SHP77 (cell line): ENCODE measurements at regions not wholly inside any gene's neighbourhood (a gene's known extent, or its start where the extent isn't known, plus 50 kb on each side); places are given as distances from the start of the nearest gene placed in this dataset.
"Not testable (repeated sequence)": the region's sequence is repeated elsewhere in the genome, so short reads cannot be mapped to it uniquely, and the experiment has no call there.

Experiments used
- DNase-seq, 2 experiments: peaks; one replicate each; lab custom pipeline; 2025; lab: John Stamatoyannopoulos, UW

DNA sequence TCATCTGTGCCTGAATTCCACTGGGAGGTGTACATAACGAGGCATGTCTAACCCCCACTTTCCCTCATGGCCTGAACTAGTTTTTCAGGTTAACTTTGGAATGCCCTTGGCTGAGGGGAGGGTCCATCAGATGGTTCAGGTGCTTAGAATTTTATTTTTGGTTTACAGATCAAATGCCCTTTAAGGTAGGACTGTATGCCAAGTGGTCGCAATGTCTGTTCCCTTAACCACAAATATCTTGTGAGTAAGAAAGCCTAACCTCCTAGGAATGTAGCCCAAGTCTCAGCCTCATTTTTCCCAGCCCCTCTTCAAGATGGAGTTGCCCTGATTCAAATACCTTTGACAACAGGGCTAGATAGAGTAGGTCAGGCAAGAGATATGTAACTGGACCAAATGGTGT lies 78.4 kb downstream of the RNASET2 start:
- no peak for DNase-seq

DNA sequence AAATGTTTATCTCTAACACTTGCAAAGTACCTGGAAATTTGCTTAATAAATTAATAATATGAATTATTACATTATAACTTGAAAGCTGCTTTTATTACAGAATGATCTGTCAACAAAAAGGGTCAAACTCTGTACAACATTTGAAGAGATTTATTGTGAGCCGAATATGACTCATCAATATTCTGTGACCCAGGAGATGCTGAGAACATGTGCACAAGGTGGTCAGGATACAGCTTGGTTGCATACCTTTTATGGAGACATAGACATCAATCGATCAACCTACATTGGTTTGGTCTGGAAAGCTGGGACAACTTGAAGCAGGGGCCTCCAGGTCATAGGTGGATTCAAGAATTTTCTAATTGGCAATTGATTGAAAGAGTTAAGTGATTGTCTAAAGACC lies 79.0 kb downstream of the RNASET2 start:
- DNase-seq: no peak

DNA sequence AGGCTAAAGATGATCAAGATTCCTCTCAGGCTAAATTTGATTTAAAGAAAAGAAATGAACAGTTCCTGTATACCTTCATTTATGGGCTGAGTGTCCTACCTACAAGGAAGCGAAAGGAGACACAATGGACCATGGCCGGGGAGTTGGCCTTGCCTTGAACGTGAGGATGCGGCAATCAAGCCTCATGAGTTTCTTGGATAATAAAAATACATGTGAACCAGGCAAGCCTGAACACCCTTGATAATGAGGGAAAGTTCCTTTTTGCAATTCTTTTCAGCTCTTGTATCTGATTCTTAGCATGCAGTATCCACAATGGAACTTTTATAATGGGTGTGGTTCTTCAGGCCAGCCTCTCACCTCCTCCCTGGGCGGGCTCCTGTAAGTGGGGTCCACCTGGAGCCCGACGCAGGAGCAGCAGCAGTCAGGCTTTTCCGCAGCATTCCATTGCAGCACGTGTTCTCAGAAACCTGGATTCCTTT lies 83.8 kb downstream of the RNASET2 start:
- no peak for DNase-seq

DNA sequence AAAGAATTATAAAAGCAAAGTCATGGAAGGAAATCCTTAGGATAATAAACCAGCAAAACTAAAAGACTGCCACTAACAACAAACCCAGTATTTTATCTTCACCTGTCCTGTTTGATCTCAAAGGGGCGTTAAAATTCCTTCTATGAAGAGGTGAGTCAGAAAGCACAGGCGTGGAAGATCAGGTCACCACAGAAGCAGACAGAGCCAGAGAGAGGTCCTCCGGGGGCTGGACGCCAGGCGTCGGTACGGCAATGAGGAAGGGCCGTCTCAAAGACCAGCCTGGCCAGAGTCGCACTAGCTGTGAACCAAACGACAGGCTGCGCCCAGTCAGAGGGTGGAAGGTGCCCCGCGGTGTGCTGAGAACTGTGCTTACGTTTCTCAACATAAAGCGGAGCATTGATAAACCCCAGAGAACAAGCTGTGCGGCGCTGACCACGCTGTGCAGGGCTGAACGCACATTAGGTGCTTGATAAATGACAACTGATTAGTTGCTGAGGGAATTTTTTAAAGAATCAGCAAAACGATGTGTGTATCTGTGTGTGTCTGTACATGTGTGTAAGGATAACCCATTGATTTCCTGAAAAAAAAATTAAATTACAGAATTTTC lies 85.6 kb downstream of the RNASET2 start:
- no peak for DNase-seq

DNA sequence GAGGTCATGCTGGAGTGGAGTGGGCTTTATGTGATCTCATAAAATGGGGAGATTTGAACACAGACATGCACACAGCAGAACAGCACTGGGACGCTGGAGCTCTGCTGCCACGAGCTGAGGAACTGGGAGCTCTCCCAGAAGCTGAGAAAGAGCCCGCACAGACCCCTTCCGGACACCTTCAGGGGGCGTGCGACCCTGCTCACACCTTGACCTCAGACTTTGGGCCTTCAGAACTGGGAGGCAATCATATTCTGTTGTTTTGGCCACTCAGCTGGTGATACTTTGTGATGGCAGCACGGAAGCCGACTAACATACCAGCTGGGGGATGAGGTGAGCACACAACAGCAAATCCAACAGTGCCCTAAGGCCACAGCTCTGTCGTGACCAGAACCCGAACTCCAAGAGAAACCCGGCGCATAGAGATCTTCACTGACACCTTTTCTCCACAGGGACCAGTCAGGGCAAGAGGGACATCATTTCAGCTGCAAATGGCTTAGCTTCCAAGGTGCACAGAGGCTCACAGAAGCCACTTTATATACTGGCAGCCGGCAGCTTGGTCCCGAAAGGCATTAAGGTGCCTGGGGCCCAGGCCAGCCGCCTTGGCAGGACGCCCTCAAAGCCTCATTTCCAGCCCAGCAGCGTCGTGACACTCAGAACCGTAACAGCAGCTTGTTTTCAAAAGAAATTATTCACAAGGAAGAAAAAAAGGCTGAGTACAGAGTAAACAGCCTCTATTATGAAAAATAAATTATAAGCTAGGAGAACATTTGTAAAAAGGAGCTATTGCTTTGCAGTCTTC lies 89.3 kb downstream of the RNASET2 start:
- no peak for DNase-seq

DNA sequence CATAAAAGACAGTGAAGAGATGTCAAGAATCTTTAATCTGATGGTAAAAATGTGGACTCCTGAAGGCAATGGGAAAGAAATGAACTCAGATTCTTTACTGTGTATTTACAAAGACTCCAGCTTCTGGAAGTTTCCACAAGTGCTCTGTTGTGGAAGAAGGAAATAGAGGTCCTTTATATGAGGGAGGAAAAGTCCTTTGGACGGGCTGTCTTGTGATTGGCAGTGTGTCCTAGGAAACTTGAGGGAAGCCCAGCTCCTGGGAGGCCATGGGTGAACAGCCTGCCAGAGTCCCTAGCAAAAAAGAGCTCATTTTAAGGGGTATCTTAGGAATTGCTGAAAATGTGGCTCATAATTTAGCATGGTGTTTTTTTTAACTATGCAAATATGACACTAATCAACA lies 92.0 kb downstream of the RNASET2 start:
- no peak for DNase-seq

DNA sequence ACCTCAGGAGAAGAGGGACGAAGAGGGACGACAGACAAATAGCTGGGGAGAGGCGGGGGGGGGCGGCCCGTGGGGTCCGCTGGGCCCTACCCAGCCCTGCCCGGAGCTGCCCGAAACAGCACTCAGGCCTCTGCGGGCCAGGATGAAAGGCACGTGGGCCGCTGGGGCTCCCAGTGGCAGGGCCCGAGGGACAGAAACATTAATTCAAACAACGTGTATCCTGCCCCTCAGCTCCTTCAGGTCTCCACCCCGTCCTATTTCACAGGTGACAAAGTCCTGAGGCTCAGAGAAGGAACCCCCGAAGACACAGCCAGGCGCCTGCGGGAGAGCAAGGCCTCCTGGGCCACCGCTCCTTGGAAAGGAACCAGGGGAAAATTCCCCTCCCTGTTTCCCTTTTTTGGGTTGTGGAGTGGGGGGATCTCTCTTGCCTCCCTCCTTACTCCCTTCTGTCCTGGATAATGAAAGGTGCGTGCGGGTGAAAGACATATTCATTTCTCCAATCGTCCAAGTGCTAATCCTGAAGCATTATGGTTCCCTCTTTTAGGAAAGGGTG lies 93.3 kb downstream of the RNASET2 start:
- no peak for DNase-seq

DNA sequence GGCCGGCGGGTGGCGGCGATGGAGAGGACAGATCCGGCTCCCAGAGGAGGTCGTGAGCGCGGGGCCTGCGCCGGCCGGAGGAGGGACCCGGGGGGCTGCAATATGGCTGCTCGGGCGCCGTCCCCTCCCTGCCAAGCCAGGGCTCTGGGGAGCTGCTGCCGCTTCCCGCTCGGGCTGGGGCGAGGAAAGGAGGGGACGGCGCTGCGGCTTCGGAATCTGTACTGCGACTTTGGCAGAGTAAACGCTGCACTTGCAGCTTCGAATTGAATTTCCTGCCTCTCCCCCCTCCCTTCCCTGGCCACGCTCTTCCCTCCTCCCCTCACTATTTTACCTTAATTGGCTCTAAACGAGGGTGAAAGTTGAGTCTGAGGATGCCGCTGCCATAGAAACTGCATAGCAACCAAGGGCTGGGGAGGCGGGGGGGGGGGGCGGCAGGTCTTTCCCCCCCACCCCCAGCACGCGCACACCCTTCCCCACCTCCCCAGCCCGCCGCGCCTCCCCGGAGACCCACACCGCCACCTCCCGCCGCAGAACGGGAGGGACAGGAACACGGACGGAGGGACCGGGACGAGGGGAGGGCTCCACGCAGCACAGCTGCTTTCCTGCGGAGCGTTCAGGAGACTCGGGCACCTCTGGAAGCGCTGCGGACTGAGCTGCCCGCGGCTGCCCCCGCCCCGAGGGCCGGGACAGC lies 93.9 kb downstream of the RNASET2 start:
- DNase-seq: no peak

DNA sequence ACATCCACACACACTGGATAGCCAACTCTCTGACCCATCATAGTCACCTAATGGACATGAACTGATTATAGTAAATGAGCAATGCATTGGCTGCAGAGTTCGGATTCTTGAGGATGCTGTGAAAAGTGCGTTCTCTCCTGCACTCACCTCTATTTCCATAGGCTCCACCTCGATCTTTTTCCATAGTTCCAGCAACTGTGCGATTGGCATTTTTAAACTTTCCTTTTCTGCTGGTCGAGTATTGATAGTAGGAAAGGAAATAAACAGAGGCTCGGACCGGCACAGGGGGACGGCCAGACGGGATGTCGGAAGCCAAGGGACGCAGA lies 94.4 kb downstream of the RNASET2 start:
- DNase-seq: no peak

DNA sequence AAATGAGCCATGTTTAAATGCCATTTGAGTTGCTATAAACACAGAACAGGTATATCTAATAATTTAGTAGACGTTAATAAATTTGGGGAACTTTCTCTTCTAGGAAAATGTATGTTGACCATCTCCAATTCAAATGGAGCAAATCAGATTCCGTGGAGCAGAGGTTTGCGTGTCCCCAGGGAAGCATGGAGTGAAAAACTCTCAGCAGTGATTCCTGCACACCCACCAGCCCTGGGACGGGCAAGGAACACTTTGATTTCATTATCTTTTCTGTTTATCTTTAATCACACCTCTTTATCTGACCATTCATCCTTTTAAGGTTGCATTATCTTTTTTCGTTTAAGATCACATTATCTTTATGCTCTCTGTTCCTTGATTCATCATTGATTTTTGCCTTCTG lies 95.0 kb downstream of the RNASET2 start:
- no peak for DNase-seq

DNA sequence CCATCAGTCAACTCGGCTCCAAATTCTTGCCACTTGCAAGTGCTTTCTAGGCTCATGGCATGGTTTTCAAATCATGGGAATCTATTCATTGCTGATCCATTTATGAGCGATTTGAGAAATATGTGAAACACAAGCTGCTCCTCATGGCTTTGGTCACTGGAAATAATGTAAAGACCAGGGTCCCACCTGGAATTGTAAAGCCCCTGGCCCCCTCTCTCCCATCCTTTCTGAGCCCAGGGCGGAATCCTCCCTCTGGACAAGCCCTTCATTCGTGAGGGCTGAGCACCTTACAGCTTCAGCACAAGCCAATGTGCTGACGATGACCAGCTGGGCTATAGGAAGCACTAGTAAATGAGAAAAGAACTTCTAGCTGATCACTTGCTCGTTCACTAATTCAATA lies 96.0 kb downstream of the RNASET2 start:
- no peak for DNase-seq

DNA sequence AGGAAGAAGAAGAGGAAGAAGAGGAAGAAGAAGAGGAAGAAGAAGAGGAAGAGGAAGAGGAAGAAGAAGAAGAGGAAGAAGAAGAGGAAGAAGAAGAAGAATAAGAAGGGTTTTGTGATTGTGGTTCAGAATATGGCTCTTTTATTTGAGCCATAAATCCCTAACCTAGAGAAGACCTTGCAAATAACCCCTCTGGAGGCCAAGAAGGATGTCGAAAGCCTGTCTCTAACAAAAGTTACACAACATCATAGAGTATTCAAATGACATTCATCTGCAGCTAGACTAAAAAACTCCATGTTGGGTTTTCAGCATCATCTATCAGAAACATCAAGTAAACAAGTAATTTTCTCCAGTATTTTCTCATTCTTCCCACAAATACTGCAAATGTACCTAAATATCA lies 100.9 kb downstream of the RNASET2 start:
- DNase-seq: no peak

DNA sequence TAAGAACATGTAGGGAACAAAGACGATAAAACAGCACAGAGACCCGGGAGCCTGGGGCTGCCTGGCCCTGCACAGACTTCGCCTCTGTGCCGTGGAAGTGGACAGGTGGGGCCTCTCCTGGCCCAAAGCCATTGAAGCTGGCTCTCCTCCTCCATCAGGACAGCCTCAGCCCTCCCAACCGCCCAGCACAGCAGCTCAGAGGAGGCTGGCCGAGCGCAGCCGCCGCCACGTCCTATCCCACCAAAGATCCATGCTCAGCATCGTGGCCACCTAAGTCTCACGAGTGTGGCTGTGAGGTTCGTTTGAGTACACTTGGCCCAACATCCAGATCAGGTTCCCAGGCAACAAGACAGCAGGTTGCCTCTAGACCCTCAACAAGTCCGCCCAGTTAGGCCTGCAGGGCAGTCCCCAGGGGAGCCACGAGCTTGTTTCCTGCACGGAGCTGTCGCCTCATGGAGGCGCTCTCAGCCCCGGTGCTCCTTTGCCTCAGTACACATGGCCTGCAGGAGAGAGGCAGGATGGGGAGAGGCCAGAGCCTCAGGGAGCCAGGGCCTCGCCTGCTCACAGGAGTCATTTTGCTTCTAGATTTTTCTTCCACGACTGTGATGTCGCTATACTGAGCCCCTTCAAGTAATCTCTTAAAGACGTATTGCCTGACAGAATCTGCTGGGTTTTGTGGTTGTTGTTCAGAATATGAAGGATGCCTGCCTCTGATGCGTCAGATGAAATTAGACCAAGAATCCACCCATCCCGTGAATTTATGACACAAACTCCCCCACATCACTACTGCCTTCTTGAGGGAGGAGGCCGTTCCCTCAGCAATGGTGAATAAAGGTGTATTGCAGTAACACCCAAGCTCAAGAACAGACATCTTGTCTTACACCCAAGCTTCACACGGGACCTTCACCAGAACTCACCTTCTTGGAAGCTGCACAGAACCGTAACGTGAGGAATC lies 102.7 kb downstream of the RNASET2 start:
- no peak for DNase-seq

DNA sequence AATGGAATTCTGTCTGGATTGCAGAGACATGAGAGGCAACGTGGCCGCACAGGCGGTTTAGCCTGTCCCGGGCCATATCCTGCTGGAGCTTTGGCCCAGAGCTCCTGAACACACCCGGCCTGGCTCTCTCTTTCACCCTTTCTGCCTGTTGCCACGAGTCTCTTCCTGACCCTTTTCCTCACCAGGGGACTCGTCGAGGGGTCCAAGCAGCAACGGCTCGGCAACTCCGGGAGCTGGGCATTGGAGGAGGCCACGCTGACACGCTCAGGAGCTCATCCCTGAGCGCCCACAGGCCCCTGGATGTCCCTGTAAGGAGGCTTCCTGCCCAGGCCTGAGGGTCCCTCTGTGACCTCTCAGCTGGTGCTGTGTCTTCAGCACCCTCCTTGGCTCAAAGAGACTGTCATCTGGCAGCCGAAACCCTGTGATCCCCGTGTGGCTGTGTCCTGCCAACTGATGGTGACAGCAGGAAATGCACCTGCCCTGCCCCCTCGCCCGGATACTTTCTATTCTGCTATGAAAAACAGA lies 103.8 kb downstream of the RNASET2 start:
- no peak for DNase-seq

DNA sequence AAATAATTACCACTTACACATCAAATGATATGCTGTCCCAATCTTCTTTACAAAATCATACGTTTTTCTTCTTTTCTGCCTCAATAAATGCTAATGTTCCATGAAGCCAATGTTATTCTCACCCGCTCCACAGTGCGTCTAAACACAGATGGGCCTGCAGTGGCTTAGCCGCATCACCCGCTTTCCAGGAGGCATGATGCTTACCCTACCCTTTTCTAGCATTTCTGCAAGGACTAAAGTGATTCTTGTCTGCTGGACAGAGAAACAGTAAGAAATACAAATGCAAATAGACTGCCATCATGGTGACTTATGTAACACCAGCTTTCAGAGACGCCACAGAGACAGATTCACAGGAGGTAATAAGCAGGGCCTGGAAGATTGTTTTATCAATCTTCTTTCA lies 104.4 kb downstream of the RNASET2 start:
- no peak for DNase-seq

DNA sequence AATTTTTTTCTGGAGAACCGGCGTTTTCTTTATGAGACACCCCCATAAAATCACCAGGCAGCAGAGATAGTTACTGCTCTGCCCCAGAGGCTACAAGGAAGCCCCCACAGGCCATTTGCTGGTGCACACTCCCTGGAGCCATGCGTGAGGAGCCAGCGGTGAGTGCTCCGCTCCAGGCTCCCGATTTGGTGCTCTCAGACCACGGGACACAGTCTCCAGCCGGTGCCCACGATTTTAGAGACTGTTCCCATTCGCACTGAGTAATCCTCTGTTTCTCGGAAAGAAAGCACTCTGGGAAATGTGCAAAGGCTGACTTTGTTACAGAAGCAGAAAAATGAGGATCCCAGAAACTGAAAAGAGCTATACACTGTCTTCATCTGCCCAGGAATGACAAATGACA lies 104.9 kb downstream of the RNASET2 start:
- DNase-seq: no peak

DNA sequence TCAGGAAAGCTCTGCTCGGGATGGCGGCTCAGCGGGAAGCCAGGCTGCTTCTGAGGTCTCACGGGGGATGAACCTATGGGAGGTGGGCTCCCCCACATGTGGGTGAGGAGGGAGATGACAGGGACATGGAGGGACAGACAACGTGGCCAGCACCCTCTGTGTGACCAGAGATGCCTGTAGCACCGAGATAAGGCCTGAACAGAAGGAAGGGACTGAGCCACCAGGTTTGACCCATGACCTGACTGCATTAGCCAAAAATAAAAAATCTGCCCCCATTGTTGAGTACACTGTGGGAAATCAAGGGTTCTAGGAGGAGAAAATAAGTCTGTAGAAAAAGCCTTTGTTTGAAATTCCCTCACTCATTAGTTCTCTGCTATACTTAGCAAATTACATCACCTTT lies 105.7 kb downstream of the RNASET2 start:
- DNase-seq: no peak

DNA sequence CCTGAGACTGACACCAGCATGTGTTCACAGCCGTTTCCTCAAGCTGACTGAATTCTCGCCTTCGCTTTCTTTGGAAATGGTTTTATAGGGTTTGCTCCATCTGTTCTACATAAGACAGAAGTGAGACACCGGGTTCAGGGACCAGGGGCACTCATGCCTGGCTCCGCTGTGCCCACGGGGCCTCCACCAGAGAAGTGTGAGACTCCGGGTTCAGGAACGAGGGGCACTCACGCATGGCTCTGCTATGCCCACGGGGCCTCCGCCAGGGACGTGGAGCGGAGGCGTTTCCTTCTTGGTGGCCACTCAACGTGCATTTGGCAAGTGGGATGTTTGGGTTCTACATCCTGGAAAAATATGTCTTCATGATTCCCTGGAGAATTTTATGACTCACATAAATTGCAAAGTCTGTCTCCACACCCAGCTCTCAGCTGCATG lies 106.6 kb downstream of the RNASET2 start:
- no peak for DNase-seq

DNA sequence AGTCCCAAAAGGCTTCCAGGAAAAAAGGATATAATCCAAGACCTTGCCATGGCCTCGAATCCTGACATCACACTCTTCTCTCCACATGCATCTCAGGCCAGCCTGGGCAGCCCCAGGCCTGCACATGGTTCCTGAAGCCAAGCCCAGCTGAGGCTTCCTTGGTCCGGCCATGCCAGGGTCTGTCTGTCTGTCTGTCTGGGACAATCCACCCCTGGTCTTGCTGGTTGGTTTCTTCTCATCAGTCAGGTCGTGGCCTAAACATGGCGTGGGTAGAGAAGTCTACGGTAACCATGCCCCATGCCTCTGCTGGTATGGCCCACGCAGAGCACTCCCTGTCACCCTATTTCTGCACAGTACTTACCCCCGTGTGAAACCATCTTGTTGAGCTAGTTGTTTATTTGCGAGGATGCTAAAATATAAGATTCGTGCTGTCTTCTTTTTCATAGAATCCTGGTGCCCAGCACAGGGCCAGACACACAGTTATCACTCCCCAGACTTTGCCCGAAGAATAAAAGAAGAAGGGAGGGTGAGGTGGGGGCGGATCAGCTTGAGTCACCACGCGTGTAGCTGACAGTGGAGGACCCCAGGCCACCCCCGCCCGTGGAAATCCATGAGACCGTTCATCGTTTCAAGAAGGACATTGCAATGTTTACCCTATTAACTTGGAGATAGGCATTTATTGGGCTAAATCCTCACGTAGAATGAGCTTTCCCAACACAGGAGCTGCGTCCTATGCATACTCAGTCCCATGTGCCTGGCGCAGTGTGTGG lies 107.2 kb downstream of the RNASET2 start:
- DNase-seq: no peak

DNA sequence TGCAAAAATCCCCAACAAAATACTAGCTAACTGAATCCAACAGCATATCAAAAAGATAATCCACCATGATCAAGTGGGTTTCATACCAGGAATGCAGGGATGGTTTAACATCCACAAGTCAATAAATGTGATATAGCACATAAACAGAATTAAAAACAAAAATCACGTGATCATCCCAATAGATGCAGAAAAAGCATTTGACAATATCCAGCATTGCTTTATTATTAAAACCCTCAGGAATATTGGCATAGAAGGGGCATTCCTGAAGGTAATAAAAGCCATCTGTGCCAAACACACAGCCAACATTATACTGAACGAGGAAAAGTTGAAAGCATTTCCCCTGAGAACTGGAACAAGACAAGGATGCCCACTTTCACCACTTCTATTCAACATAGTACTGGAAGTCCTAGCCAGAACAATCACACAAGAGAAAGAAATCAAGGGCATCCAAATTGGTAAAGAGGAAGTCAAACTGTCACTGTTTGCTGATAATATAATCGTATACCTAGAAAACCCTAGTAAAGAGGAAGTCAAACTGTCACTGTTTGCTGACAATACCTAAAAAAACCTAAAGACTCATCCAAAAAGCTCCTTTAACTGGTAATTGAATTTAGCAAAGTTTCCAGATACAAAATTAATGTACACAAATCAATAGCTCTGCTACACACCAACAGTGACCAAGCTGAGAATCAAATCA lies 109.8 kb downstream of the RNASET2 start:
- DNase-seq: not testable (repeated sequence)
